NCI-H2227 (cell line): ENCODE measurements at regions not wholly inside any gene's neighbourhood (a gene's known extent, or its start where the extent isn't known, plus 50 kb on each side); places are given as distances from the start of the nearest gene placed in this dataset.

Experiments
- DNase-seq: peaks from one replicate; lab custom pipeline; 2025; ENCODE audit not compliant: unreplicated experiment; lab: John Stamatoyannopoulos, UW

- DNase-seq = no peak
Observed at GRCh38 chr12:92503029-92503931, 199.5 kb upstream of the PLEKHG7 start.

GRCh38 chr12:92502417-92503028 lies 200.3 kb upstream of the PLEKHG7 start:
- DNase-seq = peak; percentile 24

DNA sequence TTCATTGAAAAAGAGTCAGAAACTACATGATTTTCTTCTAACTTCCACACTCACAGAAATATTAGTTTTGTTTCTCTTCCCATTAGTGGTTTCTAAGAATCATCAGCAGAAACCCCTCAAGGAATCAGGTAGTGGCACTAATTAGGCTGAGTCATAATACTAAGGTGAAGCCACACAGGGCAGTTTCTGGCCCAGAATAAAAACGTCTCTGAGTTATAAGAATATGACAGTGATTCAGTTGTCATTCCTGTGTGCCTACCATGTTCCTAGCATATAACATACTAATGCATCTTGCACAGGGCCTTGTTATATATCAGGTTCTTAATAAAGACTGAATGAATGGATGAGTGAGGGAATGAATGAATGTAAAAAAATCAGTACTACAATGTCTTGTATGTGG lies 206.0 kb upstream of the PLEKHG7 start:
- DNase-seq = no peak

DNA sequence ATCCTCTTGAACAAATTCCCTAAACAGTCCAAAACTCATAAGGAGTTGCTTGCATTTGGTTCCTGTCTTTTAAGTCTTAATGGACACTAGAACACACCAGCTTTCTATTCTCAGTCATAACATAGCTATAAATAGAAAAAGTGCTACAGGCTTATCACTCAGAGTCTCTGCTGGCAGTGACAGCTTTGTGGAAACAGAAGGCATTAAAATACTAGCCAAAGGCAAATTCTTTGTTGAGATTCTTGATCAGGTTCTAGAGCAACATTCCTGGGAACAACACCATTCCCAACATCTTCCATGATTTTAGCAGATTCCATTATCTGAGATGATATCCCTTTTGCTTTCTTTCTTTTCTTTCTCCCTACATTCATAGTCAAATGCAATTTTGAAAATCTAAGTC lies 207.7 kb upstream of the PLEKHG7 start:
- no peak for DNase-seq

DNA sequence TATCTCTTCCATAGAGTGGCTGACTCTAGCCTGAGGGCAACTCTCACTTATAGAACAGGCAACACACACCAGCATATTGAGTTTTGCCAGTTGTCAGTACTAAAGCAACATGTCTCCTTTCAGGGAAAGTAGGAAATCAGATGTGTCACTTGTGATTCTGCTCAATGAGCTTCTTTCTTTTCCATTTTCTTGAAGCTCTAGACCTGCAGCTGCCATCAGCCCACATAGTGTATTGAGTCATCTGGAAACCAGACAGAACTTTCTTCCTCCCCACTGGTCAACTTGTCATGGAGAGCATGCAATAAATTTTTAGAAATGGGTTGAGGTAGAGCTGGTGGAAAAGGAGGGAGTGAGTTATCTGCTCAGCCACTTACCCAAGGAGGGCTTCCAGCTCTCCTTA lies 209.0 kb upstream of the PLEKHG7 start:
- no peak for DNase-seq

DNA sequence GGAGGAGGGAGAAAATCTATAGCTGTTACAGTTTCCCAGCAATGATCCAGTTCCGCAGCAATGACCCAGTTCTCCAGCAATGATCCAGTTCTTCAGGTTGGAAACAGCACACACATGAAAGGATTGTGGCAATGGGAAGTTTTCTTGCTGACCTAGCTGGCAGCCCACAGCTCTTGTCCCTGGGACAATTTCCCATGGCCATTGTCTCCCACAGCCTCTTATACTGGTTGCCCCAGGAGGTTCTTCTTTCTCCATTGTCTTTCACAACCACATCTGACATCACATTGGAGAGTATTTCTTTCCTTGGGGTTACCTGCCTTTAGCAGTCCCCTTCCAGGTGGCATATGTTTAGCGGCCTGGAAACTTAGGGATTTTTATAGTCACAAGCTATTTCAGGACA lies 209.8 kb upstream of the PLEKHG7 start:
- DNase-seq = no peak

DNA sequence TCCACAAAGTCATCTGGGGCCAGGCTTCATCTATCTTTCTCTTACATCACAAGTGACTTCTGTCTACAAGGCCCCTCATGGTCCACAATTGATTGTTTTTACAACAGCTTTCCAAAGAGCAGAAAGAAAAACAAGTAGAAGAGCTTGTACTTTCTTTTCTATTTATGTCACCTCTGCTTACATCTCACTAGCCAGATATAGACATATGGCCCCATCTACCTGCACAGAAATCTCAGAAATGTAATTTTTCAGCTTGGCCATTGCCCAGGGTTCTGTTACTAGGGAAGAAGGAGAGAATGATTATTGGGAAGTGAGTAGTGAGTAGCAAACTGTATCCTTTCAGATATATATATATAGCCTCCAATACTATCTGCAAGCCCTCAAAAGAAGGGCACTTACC lies 210.5 kb upstream of the PLEKHG7 start:
- no peak for DNase-seq

DNA sequence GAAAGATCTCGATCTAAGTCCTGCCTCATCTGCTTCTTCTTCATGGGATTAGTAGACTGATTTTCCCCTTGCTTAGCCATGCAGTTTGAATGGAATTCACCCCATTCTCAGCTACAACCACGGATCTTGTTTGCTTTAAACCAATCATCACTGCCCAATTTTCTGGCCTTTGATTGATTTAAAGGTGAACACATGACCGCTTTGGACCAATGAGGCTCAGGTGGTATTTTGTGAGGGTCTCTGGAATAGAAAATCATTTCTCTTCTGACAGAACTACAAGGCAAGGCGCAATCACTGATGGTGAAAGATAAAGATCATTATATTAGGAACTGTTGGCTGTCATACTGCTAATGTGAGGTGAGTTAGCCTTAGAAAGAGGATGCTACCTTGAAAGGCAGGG lies 213.0 kb upstream of the PLEKHG7 start:
- no peak for DNase-seq

- no peak for DNase-seq
Observed at GRCh38 chr12:92488735-92489134, 214.1 kb upstream of the PLEKHG7 start.

GRCh38 chr12:92487138-92487485 lies 215.7 kb upstream of the PLEKHG7 start:
- DNase-seq = no peak

GRCh38 chr12:92486443-92487137 lies 216.2 kb upstream of the PLEKHG7 start:
- DNase-seq = no peak

GRCh38 chr12:92485351-92486348 lies 217.1 kb upstream of the PLEKHG7 start:
- no peak for DNase-seq

- no peak for DNase-seq
Observed at GRCh38 chr12:92482599-92482998, 220.2 kb upstream of the PLEKHG7 start.

DNA sequence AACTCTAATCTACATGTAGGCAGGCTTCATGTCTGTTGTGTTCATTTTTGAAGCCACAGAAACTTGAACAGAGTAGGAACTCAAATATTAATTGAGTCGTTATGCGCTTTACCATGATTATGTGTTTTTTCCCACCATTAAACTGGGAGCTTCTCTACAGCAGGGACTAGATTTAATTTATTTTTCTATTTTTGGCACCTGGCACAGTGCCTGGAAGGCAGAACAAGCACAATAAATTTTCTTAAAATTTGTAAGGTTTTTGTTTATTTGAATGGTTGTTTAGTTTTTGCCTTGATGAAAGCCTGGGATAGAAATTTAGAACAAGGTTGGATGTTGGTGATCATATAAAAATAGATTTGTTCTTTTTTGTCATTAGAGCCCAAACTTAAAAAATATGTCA lies 221.7 kb upstream of the PLEKHG7 start:
- DNase-seq = no peak

DNA sequence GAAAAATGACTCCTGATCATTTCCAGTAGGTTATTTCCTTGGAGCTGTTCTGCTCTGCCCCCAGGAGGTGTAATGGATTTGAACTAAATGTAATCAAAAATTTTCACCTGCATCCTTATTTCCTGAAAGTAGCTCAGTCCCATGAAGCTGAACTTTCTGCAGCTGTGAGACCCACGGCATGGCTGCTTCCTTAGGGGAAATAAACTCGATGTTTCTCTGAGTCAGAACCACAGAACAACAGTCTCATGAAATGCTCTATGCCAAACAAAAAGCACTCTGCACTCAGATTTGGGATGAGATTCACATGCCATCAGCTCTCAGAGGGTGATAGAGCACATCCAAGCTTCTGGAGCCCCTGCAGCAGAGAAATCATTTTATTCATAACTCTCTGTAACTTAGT lies 224.1 kb upstream of the PLEKHG7 start:
- no peak for DNase-seq

DNA sequence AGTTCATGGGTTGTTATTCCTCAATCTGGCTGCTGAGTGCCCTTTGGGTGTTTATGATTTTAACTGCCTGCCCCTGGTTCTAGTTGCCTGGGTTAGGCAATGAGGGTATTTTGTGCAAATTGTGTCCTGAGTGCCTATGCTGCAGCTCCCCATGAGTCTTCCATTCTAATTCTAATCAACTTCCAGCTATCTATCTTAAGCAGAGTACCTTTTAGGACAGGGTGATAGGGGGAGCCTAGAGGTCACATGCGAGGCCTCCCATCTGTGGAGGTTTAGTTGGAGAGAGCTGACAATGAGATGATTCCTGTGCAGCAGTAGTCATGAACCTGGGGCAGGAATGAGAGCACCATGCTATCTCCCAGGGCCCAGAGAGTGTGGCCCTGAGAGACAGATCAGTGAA lies 225.9 kb upstream of the PLEKHG7 start:
- no peak for DNase-seq

DNA sequence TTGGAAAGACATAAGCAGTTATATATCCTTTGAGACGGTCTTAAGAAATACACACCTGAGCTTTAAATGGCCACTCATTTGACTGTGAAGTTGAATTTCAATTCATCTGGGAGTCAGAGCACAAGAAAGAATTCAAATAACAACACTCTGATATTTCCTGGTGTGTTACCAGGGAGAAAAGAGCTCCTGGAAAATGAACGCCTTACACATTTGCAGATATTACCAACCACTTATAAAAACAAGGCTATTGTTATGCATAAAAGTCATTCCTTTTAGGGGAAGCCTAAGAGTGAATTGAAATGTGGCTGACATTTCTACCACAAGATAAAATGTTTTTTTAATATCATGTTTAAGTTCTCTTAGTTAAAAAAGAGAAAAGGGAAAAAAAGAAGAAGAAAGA lies 229.2 kb upstream of the PLEKHG7 start:
- no peak for DNase-seq

DNA sequence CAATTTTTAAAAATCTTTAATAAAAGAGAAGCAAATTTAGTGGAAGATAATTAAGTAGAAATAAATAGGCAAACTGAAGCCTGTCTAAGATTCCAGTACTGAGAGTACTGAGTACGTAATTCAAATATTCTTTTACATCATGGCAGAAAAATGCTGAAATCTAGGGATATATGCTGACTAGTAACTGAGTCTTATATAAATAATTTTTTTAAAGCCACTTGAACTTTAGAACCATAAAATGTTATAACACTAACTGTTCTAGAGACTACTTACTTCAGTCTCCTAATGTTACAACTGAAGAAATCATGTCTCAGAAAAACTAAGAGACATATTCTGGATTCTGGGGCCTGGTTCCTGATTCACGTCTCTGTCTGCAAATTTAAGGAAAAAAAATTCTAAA lies 230.6 kb upstream of the PLEKHG7 start:
- DNase-seq = no peak

DNA sequence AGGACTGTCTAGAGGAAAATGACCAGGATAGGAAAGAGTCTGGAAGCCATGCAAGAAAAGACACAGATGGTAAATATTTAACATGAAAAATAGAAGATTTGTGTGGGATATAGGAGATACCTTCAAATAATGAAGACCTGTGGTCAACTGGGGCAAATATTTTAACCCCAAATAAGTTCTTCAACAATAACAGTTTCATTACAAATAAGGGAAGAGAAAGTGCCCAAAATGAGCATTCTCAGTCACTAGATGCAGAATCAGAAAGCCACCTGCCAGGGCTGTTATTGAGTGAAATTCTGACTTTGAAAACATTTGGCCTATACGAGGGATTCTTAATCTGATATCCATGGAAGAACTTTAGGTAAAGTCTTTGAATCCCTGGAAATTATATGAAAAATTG lies 231.2 kb upstream of the PLEKHG7 start:
- no peak for DNase-seq

DNA sequence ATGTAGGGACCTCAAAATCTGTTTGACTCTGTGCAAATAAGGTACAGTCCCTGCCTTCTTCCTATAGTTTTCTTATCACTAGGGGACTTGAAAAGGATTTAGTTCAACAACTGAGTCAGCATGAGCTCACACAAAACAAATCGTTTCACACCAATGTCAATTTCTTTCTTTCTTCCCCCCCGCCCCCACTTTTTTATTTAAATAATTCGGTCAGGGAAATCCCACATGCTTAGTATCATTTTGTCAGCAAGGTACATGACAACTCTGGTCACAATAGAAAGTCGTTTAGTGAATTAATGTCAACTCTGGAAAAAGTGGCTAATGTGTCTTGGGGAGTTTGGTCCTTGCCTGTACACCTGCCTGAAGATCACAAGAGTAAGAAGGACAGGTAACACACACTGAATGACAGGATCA lies 232.2 kb upstream of the PLEKHG7 start:
- DNase-seq = no peak

- no peak for DNase-seq
Observed at GRCh38 chr12:92469837-92470236, 233.0 kb upstream of the PLEKHG7 start.
